Activated naive CD4-positive, alpha-beta T cell treated with anti-CD3 and anti-CD28 coated beads, Interleukin-2, amount 50 U/mL, for 72 hours (primary cell): ENCODE measurements at regions not wholly inside any gene's neighbourhood (a gene's known extent, or its start where the extent isn't known, plus 50 kb on each side); places are given as distances from the start of the nearest gene placed in this dataset.
"Not testable (repeated sequence)": the region's sequence is repeated elsewhere in the genome, so short reads cannot be mapped to it uniquely, and the experiment has no call there.

Source experiments
- ATAC-seq, 2 donors: fragments of 150-1000 bp; cut with Tn5 transposase; 2 replicates each; pipeline ENCODE4 v1.10.0; 2021; ENCODE audit warnings: mild to moderate bottlenecking in 2 of 2, moderate library complexity in 2 of 2
- DNase-seq, 2 donors: peaks; one replicate each; pipeline ENCODE4 v3.0.0; 2021 to 2022; ENCODE audit warnings: low spot score in 2 of 2
- H3K27ac Mint-ChIP-seq, 2 donors: one replicate each; pipeline ENCODE4 v1.8.0; 2022; ENCODE audit warnings: mild to moderate bottlenecking in 2 of 2, mixed read lengths in 2 of 2
- H3K36me3 Mint-ChIP-seq, 2 donors: one replicate each; pipeline ENCODE4 v1.8.0; 2022; ENCODE audit warnings: mixed read lengths in 2 of 2
- H3K9me3 Mint-ChIP-seq, 2 donors: one replicate each; pipeline ENCODE4 v1.8.0; 2022; ENCODE audit warnings: mixed read lengths in 2 of 2

GRCh38 chr10:27364028-27364427 is 123.4 kb upstream of the ACBD5 start:
- H3K36me3 Mint-ChIP-seq, result no peaks in the 10 kb centered on the region
- no peak overlapping the region for H3K27ac Mint-ChIP-seq
- no peaks in the 10 kb centered on the region for H3K9me3 Mint-ChIP-seq

DNA sequence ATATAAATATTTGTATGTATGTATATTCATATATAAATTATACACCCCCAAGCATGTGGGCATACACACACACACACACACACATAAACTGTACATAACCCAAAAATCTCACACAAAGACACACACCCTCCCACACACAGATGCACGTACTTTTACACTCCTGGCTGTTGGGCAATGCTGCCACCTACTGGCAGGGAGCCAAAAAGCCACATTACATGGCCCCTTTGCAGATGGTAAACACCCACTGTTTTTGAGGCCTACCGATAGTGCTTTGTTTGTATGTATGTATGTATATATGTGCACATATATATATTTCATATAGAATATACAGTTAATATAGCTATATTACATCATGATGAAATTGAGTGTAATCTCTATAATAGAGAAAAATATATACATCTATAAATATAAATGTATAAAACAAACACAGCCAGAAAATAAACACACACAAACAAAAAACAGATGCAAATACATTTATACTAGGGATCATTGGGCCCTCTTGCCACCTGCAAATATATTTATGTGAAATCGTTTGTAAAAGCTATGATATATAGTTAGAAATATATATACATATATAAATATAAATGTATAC is 120.1 kb upstream of the ACBD5 start:
- H3K9me3 Mint-ChIP-seq, result no peaks in the 10 kb centered on the region
- H3K27ac Mint-ChIP-seq, result no peak overlapping the region
- no peaks in the 10 kb centered on the region for H3K36me3 Mint-ChIP-seq
- DNase-seq (peak; percentile 73 to 87), ATAC-seq (peak; percentile 94 to 97)

More at GRCh38 chr10:27364028-27364427, 123.4 kb upstream of the ACBD5 start:
- DNase-seq, result no peak
- no peak for ATAC-seq

GRCh38 chr10:27359792-27360355 is 119.3 kb upstream of the ACBD5 start:
- Mint-ChIP-seq H3K9me3 (no peaks in the 10 kb centered on the region), H3K27ac (no peak overlapping the region), H3K36me3 (no peaks in the 10 kb centered on the region)
- no peak for DNase-seq
- no peak for ATAC-seq

GRCh38 chr10:27356738-27357137 is 116.1 kb upstream of the ACBD5 start:
- no peaks in the 10 kb centered on the region for H3K36me3 Mint-ChIP-seq
- no peak for ATAC-seq
- no peaks in the 10 kb centered on the region for H3K9me3 Mint-ChIP-seq
- H3K27ac Mint-ChIP-seq, result no peak overlapping the region
- DNase-seq, result no peak

DNA sequence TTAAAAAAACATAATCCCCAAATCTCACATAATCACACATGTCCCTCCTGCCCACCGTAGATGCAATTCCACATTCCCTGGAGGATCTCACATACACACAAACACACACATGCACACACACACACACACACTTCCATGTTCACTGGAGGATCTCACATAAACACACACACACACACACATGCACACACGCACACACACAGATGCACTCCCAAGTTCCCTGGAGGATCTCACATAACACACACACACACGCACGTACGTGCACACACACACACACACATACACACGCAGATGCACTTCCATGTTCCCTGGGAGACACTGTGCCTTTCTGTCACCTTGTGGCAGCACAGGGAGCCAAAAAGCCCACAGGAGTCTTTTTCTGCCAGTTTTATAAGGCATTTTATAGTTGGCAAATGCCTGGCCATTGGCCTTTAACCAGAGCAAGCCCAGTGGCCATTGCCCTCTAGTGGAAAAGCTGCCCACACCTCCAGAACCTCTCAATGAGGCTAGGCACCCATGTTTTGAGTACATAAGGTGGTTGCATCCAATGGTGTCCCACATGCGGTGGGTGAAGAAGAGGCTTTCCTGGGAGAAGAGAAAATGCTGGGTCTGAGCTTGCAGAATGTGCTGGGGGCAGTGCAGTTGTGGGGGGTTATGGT is 115.4 kb upstream of the ACBD5 start:
- ATAC-seq (no peak), DNase-seq (no peak)
- no peak overlapping the region for H3K27ac Mint-ChIP-seq
- no peaks in the 10 kb centered on the region for H3K36me3 Mint-ChIP-seq
- no peaks in the 10 kb centered on the region for H3K9me3 Mint-ChIP-seq

- not testable (repeated sequence) for DNase-seq, H3K9me3 Mint-ChIP-seq, H3K36me3 Mint-ChIP-seq
- H3K27ac Mint-ChIP-seq, result peak overlapping the region in 1 of 2 donors; percentile 76
- ATAC-seq, result peak; percentile 52 to 71
Measured at GRCh38 chr10:27354643-27355270, 114.2 kb upstream of the ACBD5 start.

GRCh38 chr10:27354100-27354499 is 113.5 kb upstream of the ACBD5 start:
- peak overlapping the region in 1 of 2 donors; percentile 76 for H3K27ac Mint-ChIP-seq
- not testable (repeated sequence) for H3K36me3 Mint-ChIP-seq, H3K9me3 Mint-ChIP-seq, DNase-seq, ATAC-seq

- DNase-seq (no peak), ATAC-seq (no peak)
- Mint-ChIP-seq H3K27ac (no peak overlapping the region), H3K36me3 (no peaks in the 10 kb centered on the region), H3K9me3 (no peaks in the 10 kb centered on the region)
Measured at GRCh38 chr10:27349987-27350386, 109.4 kb upstream of the ACBD5 start.

DNA sequence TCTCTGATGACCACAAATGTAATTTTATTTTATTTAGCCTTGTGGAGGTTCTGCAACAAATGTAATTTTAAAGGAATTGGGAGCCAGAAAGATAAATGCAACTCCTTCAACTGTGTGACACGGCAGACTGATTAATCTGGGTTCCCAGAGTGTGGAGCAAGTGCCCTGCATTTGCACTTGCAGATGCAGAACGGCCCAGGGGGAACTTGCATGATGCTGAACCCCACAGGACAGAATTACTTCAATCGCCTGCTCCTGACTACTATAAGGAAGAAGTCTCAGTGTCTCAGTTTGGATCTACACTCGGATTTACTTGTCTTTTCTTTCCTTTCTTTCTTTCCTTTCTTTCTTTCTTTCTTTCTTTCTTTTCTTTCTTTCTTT is 107.2 kb upstream of the ACBD5 start:
- H3K36me3 Mint-ChIP-seq, ATAC-seq, DNase-seq, H3K27ac Mint-ChIP-seq, H3K9me3 Mint-ChIP-seq: not testable (repeated sequence)

GRCh38 chr10:27345455-27345920 is 104.9 kb upstream of the ACBD5 start:
- no peaks in the 10 kb centered on the region for H3K36me3 Mint-ChIP-seq
- DNase-seq (no peak), ATAC-seq (peak; percentile 14 to 44)
- H3K9me3 Mint-ChIP-seq, result no peaks in the 10 kb centered on the region
- peak overlapping the region; percentile 67 to 93 for H3K27ac Mint-ChIP-seq

GRCh38 chr10:27344568-27345454 is 104.2 kb upstream of the ACBD5 start:
- ATAC-seq (peak; percentile 79 to 89), DNase-seq (no peak)
- peak overlapping the region; percentile 67 to 93 for H3K27ac Mint-ChIP-seq
- H3K9me3 Mint-ChIP-seq, result no peaks in the 10 kb centered on the region
- no peaks in the 10 kb centered on the region for H3K36me3 Mint-ChIP-seq

DNA sequence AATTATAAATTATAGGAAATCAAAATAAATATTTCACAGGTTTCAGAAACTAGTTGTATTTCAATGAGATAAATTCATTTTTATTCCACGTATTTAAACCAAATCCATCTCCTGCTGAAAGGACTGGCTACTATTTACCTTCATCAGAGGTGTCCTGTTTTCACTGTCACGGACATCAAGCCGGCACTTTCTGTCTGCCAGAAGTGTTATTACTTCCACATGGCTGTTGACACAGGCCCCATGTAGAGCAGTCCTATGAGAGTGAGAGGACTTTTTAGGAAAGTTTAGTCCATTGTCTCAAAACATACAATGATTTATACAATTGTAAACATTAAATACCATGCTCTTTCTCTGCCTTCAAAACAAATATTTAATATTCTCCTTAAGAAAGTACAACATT is 100.4 kb upstream of the ACBD5 start:
- ATAC-seq (no peak), DNase-seq (no peak)
- H3K27ac Mint-ChIP-seq, result no peak overlapping the region
- H3K9me3 Mint-ChIP-seq, result no peaks in the 10 kb centered on the region
- no peaks in the 10 kb centered on the region for H3K36me3 Mint-ChIP-seq

GRCh38 chr10:27335246-27335645 is 94.6 kb upstream of the ACBD5 start:
- not testable (repeated sequence) for H3K9me3 Mint-ChIP-seq, DNase-seq, H3K27ac Mint-ChIP-seq, ATAC-seq, H3K36me3 Mint-ChIP-seq

DNA sequence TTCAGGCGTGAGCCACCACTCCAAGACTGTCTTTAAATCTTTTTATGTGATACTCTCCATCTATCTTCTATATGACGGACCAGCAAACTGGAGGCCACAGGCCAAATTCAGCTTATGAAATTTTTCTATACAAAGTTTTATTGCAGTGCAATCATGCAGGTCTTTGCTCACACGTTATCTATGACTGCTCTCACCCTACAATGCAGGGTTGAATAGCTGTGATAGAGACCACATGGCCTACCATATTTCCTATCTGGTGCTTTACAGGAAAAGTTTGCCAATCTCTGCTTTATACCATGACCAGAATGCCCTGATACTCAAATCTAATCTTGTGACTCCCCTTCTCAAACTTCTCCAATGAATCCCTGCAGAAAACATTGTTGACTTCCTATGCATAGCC is 89.5 kb upstream of the ACBD5 start:
- Mint-ChIP-seq H3K36me3 (no peaks in the 10 kb centered on the region), H3K27ac (no peak overlapping the region), H3K9me3 (no peaks in the 10 kb centered on the region)
- DNase-seq (no peak), ATAC-seq (no peak)

GRCh38 chr10:27328946-27329345 is 88.3 kb upstream of the ACBD5 start:
- no peak for DNase-seq
- no peak for ATAC-seq
- Mint-ChIP-seq H3K27ac (no peak overlapping the region), H3K36me3 (no peaks in the 10 kb centered on the region), H3K9me3 (no peaks in the 10 kb centered on the region)

GRCh38 chr10:27326748-27327147 is 86.2 kb upstream of the ACBD5 start:
- DNase-seq, H3K36me3 Mint-ChIP-seq, ATAC-seq, H3K27ac Mint-ChIP-seq, H3K9me3 Mint-ChIP-seq: not testable (repeated sequence)
